BLaER1 treated with 17β-estradiol and CSF1 and Interleukin-3, amounts not matched to agents 10 nM and 100 nM (cell line): ENCODE measurements at regions not wholly inside any gene's neighbourhood (a gene's known extent, or its start where the extent isn't known, plus 50 kb on each side); places are given as distances from the start of the nearest gene placed in this dataset.

Experiments used
- H3K27ac ChIP-seq, 11 experiments: shearing (Covaris generic); formaldehyde crosslinking; 2 replicates each; pipeline ENCODE4 v1.8.1; 2022
- H3K27me3 ChIP-seq, 11 experiments: shearing (Covaris generic); formaldehyde crosslinking; 2 replicates each; pipeline ENCODE4 v1.8.1; 2022
- H3K36me3 ChIP-seq, 11 experiments: shearing (Covaris generic); formaldehyde crosslinking; 2 replicates each; pipeline ENCODE4 v1.8.1; 2022
- H3K4me1 ChIP-seq, 10 experiments: shearing (Covaris generic); formaldehyde crosslinking; 2 replicates each; pipeline ENCODE4 v1.8.1; 2022
- H3K4me2 ChIP-seq, 11 experiments: shearing (Covaris generic); formaldehyde crosslinking; 2 replicates each; pipeline ENCODE4 v1.8.1; 2022
- H3K4me3 ChIP-seq, 10 experiments: shearing (Covaris generic); formaldehyde crosslinking; 2 replicates each; pipeline ENCODE4 v1.8.1; 2022
- H3K9ac ChIP-seq, 11 experiments: shearing (Covaris generic); formaldehyde crosslinking; 2 replicates each; pipeline ENCODE4 v1.8.1; 2022
- H3K9me3 ChIP-seq, 11 experiments: shearing (Covaris generic); formaldehyde crosslinking; replicated peaks in 1 of 11; 2 replicates each; pipeline ENCODE4 v1.8.1; 2022
- H4K20me1 ChIP-seq, 11 experiments: shearing (Covaris generic); formaldehyde crosslinking; 2 replicates each; pipeline ENCODE4 v1.8.1; 2022
- Cebpa-rat ChIP-seq, 11 experiments: shearing (Covaris generic); IDR thresholded peaks; 2 replicates each; pipeline ENCODE4 v1.8.1; 2022

- Histone ChIP-seq H3K36me3 (no peaks in the 10 kb centered on the region), H3K4me1 (peaks cover 0 to 9% (median 2%) of the 10 kb centered on the region in 10 experiments; a peak in 7 of 20 replicates), H3K4me3 (no peak overlapping the region), H3K27ac (no peak overlapping the region), H3K27me3 (no peaks in the 10 kb centered on the region), H3K4me2 (peak overlapping the region in 1 of 11 experiments; percentile 35; a peak in 1 of 22 replicates), H3K9ac (no peak overlapping the region), H3K9me3 (no peaks in the 10 kb centered on the region), H4K20me1 (no peaks in the 10 kb centered on the region)
- no peak for TF ChIP-seq Cebpa-rat (IDR thresholded peaks at IDR 0.05)
Observed at GRCh38 chr5:31106278-31106677, 87.2 kb upstream of the CDH6 start.

GRCh38 chr5:31104775-31105174 lies 88.7 kb upstream of the CDH6 start:
- H3K36me3 ChIP-seq = no peaks in the 10 kb centered on the region
- H3K27ac ChIP-seq = no peak overlapping the region
- no peaks in the 10 kb centered on the region for H3K27me3 ChIP-seq
- TF ChIP-seq Cebpa-rat (IDR thresholded peaks at IDR 0.05) = no peak
- H3K9me3 ChIP-seq = no peaks in the 10 kb centered on the region
- no peak overlapping the region for H3K4me2 ChIP-seq
- no peaks in the 10 kb centered on the region for H4K20me1 ChIP-seq
- no peak overlapping the region for H3K4me3 ChIP-seq
- peaks cover 0 to 9% (median 2%) of the 10 kb centered on the region in 10 experiments; a peak in 7 of 20 replicates for H3K4me1 ChIP-seq
- H3K9ac ChIP-seq = no peak overlapping the region

GRCh38 chr5:31100781-31101310 lies 92.6 kb upstream of the CDH6 start:
- no peaks in the 10 kb centered on the region for H3K27me3 ChIP-seq
- TF ChIP-seq Cebpa-rat (IDR thresholded peaks at IDR 0.05) = no peak
- H3K4me2 ChIP-seq = no peak overlapping the region
- H3K9me3 ChIP-seq = no peaks in the 10 kb centered on the region
- H3K27ac ChIP-seq = no peak overlapping the region
- no peaks in the 10 kb centered on the region for H3K4me1 ChIP-seq
- no peak overlapping the region for H3K4me3 ChIP-seq
- no peaks in the 10 kb centered on the region for H3K36me3 ChIP-seq
- no peaks in the 10 kb centered on the region for H4K20me1 ChIP-seq
- H3K9ac ChIP-seq = no peak overlapping the region

GRCh38 chr5:31100047-31100575 lies 93.4 kb upstream of the CDH6 start:
- TF ChIP-seq Cebpa-rat (IDR thresholded peaks at IDR 0.05) = no peak
- H3K4me2 ChIP-seq = no peak overlapping the region
- no peaks in the 10 kb centered on the region for H3K4me1 ChIP-seq
- no peak overlapping the region for H3K27ac ChIP-seq
- no peaks in the 10 kb centered on the region for H3K9me3 ChIP-seq
- H3K27me3 ChIP-seq = no peaks in the 10 kb centered on the region
- H3K36me3 ChIP-seq = no peaks in the 10 kb centered on the region
- H4K20me1 ChIP-seq = no peaks in the 10 kb centered on the region
- H3K4me3 ChIP-seq = no peak overlapping the region
- H3K9ac ChIP-seq = no peak overlapping the region

GRCh38 chr5:31098811-31099210 lies 94.7 kb upstream of the CDH6 start:
- Histone ChIP-seq H3K27ac (no peak overlapping the region), H3K9ac (no peak overlapping the region), H3K36me3 (no peaks in the 10 kb centered on the region), H3K4me3 (no peak overlapping the region), H3K4me1 (no peaks in the 10 kb centered on the region), H3K9me3 (no peaks in the 10 kb centered on the region), H3K27me3 (no peaks in the 10 kb centered on the region), H3K4me2 (no peak overlapping the region), H4K20me1 (no peaks in the 10 kb centered on the region)
- TF ChIP-seq Cebpa-rat (IDR thresholded peaks at IDR 0.05) = no peak

- H4K20me1 ChIP-seq = no peaks in the 10 kb centered on the region
- H3K9ac ChIP-seq = no peak overlapping the region
- TF ChIP-seq Cebpa-rat (IDR thresholded peaks at IDR 0.05) = no peak
- peaks cover 0 to 4% (median 0%) of the 10 kb centered on the region in 11 experiments; a peak in 1 of 22 replicates for H3K9me3 ChIP-seq
- no peak overlapping the region for H3K27ac ChIP-seq
- H3K36me3 ChIP-seq = no peaks in the 10 kb centered on the region
- H3K4me2 ChIP-seq = no peak overlapping the region
- no peaks in the 10 kb centered on the region for H3K4me1 ChIP-seq
- no peak overlapping the region for H3K4me3 ChIP-seq
- H3K27me3 ChIP-seq = no peaks in the 10 kb centered on the region
Observed at GRCh38 chr5:31097851-31098250, 95.6 kb upstream of the CDH6 start.

GRCh38 chr5:31096238-31096865 lies 97.1 kb upstream of the CDH6 start:
- TF ChIP-seq Cebpa-rat (IDR thresholded peaks at IDR 0.05) = no peak
- H3K27me3 ChIP-seq = no peaks in the 10 kb centered on the region
- no peak overlapping the region for H3K4me2 ChIP-seq
- H3K4me3 ChIP-seq = no peak overlapping the region
- no peak overlapping the region for H3K9ac ChIP-seq
- no peaks in the 10 kb centered on the region for H3K4me1 ChIP-seq
- no peak overlapping the region for H3K27ac ChIP-seq
- no peaks in the 10 kb centered on the region for H3K36me3 ChIP-seq
- H4K20me1 ChIP-seq = no peaks in the 10 kb centered on the region
- peaks cover 0 to 4% (median 0%) of the 10 kb centered on the region in 11 experiments; a peak in 1 of 22 replicates for H3K9me3 ChIP-seq

GRCh38 chr5:31095796-31096195 lies 97.7 kb upstream of the CDH6 start:
- Histone ChIP-seq H4K20me1 (no peaks in the 10 kb centered on the region), H3K27me3 (no peaks in the 10 kb centered on the region), H3K4me1 (no peaks in the 10 kb centered on the region), H3K9me3 (peaks cover 0 to 4% (median 0%) of the 10 kb centered on the region in 11 experiments; a peak in 1 of 22 replicates), H3K4me3 (no peak overlapping the region), H3K9ac (no peak overlapping the region), H3K36me3 (no peaks in the 10 kb centered on the region), H3K27ac (no peak overlapping the region), H3K4me2 (no peak overlapping the region)
- TF ChIP-seq Cebpa-rat (IDR thresholded peaks at IDR 0.05) = no peak

- no peaks in the 10 kb centered on the region for H3K36me3 ChIP-seq
- no peak for TF ChIP-seq Cebpa-rat (IDR thresholded peaks at IDR 0.05)
- peaks cover 0 to 4% (median 0%) of the 10 kb centered on the region in 11 experiments; a peak in 1 of 22 replicates for H3K9me3 ChIP-seq
- no peak overlapping the region for H3K27ac ChIP-seq
- no peak overlapping the region for H3K4me2 ChIP-seq
- H3K27me3 ChIP-seq = no peaks in the 10 kb centered on the region
- H3K9ac ChIP-seq = no peak overlapping the region
- no peak overlapping the region for H3K4me3 ChIP-seq
- no peaks in the 10 kb centered on the region for H3K4me1 ChIP-seq
- no peaks in the 10 kb centered on the region for H4K20me1 ChIP-seq
Observed at GRCh38 chr5:31091501-31091900, 102.0 kb upstream of the CDH6 start.

- H3K4me2 ChIP-seq = no peak overlapping the region
- H3K27ac ChIP-seq = no peak overlapping the region
- no peak overlapping the region for H3K9ac ChIP-seq
- H3K4me3 ChIP-seq = no peak overlapping the region
- H3K4me1 ChIP-seq = no peaks in the 10 kb centered on the region
- no peak for TF ChIP-seq Cebpa-rat (IDR thresholded peaks at IDR 0.05)
- no peaks in the 10 kb centered on the region for H3K36me3 ChIP-seq
- H3K9me3 ChIP-seq = peaks cover 0 to 4% (median 0%) of the 10 kb centered on the region in 11 experiments; a peak in 1 of 22 replicates
- no peaks in the 10 kb centered on the region for H4K20me1 ChIP-seq
- H3K27me3 ChIP-seq = no peaks in the 10 kb centered on the region
Observed at GRCh38 chr5:31090467-31090866, 103.0 kb upstream of the CDH6 start.
